ENCODE measurements at regions not wholly inside any gene's neighbourhood (a gene's known extent, or its start where the extent isn't known, plus 50 kb on each side); places are given as distances from the start of the nearest gene placed in this dataset.

DNA sequence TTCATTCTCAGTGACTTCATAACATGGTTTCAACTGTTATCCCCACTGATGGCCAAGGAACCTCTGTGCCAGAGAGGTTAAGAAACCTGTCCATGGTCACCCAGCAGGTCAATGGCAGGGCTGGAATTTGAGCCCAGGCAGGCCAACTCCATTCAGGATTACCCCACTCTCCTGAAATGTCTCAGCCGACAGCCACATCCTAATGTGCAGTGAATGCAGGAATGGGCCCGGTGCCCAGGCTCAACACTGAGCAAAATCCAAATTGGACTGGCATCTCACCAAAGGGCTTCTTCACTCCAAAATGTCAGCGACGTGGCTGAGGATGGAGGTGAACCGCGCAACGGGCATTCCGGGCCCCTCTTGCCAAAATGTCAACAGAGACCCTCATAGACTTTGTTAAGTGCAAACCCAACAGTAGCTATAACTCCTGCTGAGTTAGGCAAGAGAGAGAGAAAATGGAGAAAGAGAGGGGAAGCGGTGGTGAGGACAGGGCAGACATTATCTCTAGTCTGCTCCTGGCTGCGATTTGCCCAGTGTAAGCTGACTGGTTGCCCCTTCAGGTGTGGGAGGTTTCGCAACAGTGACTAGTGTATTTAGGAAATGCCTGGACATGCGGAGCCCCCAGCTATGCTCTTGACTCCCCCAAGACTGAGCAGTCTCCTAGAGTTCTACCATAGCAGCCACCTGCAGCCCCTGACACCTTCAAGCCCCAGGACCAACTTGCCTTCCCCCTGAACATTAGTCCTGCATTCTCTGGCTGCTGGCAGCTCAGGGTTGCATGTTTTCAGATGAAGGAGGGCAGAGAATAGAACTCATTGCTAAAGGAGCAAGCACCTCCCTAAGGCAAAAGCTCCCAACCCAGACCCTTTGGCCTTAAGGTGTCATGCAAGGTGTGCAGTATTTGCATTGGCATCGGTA, 167.7 kb downstream of the ANAPC1 start:
- H3K4me3 ChIP-seq (ENCODE audit: low read depth, low read length), result no peak overlapping the region
- DNase-seq (ENCODE audit: low read depth), result no peak
- TF ChIP-seq, protein P1, sequence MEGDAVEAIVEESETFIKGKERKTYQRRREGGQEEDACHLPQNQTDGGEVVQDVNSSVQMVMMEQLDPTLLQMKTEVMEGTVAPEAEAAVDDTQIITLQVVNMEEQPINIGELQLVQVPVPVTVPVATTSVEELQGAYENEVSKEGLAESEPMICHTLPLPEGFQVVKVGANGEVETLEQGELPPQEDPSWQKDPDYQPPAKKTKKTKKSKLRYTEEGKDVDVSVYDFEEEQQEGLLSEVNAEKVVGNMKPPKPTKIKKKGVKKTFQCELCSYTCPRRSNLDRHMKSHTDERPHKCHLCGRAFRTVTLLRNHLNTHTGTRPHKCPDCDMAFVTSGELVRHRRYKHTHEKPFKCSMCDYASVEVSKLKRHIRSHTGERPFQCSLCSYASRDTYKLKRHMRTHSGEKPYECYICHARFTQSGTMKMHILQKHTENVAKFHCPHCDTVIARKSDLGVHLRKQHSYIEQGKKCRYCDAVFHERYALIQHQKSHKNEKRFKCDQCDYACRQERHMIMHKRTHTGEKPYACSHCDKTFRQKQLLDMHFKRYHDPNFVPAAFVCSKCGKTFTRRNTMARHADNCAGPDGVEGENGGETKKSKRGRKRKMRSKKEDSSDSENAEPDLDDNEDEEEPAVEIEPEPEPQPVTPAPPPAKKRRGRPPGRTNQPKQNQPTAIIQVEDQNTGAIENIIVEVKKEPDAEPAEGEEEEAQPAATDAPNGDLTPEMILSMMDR (conservative IDR thresholded peaks at IDR 0.05; ENCODE audit: low read depth, low read length), result no peak

DNA sequence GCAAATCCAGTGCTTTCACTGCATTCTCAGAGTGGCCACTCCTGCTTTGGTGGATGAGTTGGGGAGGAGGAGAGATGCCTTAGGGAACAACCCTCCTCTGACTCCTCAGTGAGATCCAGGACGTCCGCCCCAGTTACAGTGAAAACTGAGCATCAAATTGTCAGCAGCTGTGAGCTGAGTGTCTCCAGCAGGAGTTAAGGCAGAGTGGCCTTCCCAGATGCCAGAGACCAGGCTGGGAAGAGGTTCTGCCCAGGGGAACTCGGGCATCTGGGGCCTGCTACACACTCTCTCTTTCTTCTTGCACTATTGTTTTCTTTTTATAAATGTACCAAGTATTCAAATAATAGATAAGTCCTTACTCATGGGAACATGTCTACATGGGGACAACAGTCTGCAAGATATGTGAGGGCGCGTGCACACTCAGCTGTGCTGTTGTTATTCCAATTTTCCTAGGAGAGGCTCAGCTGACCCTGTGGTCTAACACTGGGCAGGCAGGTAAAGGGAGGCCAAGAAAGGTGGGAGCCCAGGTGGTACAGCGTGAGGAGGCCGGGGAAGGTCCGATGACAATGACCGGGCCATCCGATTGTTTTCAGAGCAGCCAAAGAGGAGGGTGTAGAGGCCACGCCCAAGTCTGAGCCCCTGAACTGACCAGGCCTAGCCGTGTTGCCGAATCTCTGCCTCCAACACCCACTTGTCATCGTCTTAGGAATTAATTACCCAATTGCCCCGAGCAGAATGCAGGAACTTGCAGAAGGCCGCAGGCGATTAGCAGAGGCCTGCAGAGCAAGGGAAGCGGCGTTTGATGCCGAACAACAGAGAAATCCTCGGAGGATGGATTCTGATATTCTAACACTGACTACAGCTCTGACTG, 166.9 kb downstream of the ANAPC1 start:
- TF ChIP-seq, protein P1 (conservative IDR thresholded peaks at IDR 0.05; ENCODE audit: low read depth, low read length), result no peak

More for the DNA sequence above, 166.9 kb downstream of the ANAPC1 start:
- DNase-seq (ENCODE audit: low read depth), result no peak
- no peak overlapping the region for H3K4me3 ChIP-seq (ENCODE audit: low read depth, low read length)

All from choroid plexus epithelial cell (primary cell).